Islet precursor cell (in vitro differentiated cells): ENCODE measurements at regions not wholly inside any gene's neighbourhood (a gene's known extent, or its start where the extent isn't known, plus 50 kb on each side); places are given as distances from the start of the nearest gene placed in this dataset.

Experiments used
- DNase-seq: peaks from one replicate; pipeline ENCODE4 v3.0.0-alpha.2; 2018

- no peak for DNase-seq
Measured at GRCh38 chr5:146254223-146254622, 50.8 kb downstream of the RBM27 start.

- DNase-seq: no peak
Measured at GRCh38 chr5:146273109-146273508, 65.5 kb upstream of the POU4F3 start.

GRCh38 chr5:146283344-146283761, 55.3 kb upstream of the POU4F3 start:
- peak; percentile 87 for DNase-seq

GRCh38 chr5:146284016-146284415, 54.6 kb upstream of the POU4F3 start:
- no peak for DNase-seq
